A172 (cell line): ENCODE measurements at regions not wholly inside any gene's neighbourhood (a gene's known extent, or its start where the extent isn't known, plus 50 kb on each side); places are given as distances from the start of the nearest gene placed in this dataset.

Experiments used
- DNase-seq: peaks from one replicate; pipeline ENCODE4 v3.0.0-alpha.2; 2015; ENCODE audit warnings: low spot score

DNA sequence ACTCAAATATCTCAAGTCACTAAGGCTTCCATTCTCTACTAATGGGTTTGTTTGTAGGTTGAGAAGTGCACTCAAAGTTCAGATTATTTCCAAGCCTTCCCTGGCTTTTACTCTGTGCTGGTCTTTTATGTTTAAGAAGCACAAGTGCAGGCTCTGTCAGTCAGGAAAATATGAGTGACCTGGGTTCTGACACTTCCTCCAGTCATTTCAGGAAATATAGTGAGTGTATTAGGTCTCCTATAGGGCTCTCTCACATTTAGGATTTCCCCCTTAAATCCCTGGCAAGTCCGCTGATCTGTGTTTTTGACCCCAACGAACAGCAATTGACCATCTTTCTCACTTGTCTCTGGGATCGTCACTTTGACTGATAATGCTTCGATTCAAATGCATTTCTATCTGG, 210.2 kb downstream of the ARPP21 start:
- DNase-seq: no peak

DNA sequence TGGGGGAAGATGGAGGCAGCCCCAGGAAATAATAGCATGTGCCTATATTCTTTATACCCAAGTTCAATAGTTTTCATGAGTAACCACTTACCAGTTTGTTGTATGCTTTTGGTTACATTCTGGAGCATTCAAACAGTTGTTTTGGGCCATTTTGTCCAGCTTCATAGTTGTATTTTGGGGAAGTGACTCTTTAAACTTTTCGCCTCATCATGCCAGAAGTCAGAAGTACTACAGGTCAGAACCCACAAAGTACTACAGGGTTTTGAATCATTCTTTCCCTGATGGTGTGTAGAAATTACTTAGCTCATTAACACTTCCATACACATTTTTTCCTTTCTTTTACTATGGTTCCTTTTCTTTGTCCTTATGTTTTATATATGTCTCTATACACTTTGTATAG, 210.6 kb downstream of the ARPP21 start:
- no peak for DNase-seq

- DNase-seq: no peak
Observed at GRCh38 chr3:35857004-35857403, 217.7 kb downstream of the ARPP21 start.

- DNase-seq: no peak
Observed at GRCh38 chr3:35862057-35862456, 222.7 kb downstream of the ARPP21 start.

DNA sequence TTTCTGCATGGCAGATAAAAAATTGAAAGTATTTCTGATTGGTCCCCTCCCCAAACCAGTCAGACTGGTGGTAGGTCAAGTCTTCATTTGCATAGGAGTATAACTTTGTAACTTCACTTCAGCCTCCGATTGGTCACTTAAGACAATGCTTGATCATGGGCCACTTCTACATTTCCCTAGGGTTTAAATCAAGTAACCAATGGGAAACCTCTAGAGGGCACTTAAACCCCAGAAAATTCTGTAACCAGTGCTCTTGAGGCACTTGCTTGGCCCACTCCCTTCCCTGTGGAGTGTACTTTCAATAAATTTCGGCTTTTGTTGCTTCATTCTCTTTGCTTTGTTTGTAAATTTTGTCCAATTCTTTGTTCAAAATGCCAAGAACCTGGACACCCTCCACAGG, 225.5 kb downstream of the ARPP21 start:
- DNase-seq: no peak

GRCh38 chr3:35867791-35868190, 228.5 kb downstream of the ARPP21 start:
- no peak for DNase-seq

DNA sequence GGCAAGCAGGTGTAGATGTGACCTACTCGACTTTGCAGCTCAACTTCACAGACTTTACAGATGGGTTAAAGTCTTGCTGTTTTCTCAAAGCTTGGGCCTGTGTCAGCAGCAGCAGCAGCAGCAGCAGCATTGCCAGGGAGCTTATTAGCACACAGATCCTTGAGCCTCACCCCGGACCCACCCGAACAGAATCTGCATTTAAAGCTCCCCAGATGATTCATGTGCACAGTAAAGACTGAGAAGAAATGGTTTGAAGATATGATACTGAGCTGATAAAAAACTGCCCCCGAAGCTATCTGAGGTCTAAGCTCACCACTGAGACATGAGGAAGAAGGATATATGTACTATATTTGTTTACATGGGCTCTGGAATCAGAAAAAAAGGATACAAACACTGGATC, 231.7 kb downstream of the ARPP21 start:
- no peak for DNase-seq

- DNase-seq: no peak
Observed at GRCh38 chr3:35883929-35884328, 244.6 kb downstream of the ARPP21 start.

DNA sequence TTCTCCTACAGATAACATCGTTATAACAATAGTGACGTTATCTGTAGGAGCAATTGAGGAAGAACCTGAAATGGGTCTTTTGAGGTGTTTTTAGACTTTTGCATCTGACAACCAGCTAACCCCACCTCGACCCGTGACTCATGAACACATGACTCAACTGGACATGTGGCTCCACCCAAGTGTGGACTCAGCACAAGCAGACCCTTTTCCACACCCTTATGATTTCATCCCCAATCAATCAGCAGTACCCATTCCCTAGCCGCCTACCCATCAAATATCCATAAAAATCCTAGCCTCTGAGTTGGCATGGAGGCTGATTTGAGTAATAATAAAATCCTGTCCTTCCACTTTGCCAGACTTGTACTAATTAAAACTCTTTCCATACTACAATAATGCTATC, 255.4 kb downstream of the ARPP21 start:
- no peak for DNase-seq

GRCh38 chr3:35899245-35899644, 259.9 kb downstream of the ARPP21 start:
- DNase-seq: no peak

DNA sequence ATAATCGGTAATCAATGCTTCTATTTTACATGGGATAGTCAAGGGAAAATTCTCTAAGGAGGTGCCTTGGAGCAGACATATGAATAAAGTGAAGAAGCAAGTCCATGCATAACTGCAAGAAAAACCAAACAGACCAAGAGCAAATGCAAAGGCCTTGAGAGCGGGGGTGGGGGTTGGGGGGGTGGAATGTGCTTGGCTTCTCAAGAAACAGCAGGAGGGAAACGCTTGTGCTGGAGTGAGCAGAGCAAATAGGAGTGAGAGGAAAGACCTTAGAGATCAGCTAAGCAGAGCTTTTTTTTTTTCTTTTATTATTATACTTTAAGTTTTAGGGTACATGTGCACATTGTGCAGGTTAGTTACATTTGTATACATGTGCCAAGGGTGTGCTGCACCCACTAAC, 260.8 kb downstream of the ARPP21 start:
- no peak for DNase-seq

GRCh38 chr3:35908366-35909232, 269.3 kb downstream of the ARPP21 start:
- peak; percentile 73 for DNase-seq

- no peak for DNase-seq
Observed at GRCh38 chr3:35919160-35919559, 279.8 kb downstream of the ARPP21 start.

DNA sequence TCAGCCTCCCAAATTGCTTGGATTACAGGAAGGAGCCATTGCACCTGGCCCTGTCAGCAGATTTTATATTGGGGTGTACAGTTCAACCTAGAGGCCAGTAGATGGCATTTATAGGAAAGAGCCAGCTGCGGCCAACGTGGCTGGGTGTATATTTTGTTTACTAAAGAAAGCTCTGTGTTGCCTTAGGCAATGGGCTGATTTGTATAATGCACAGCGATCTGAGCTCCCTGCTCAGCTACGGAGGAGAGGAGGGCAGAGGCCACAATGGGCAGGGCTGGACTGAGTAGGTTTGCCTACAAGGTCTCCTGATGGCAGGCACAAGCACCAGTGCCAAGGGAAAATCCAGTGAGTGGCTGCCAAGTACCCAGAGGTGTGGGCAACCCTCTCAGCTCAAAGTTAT, 282.4 kb downstream of the ARPP21 start:
- no peak for DNase-seq

GRCh38 chr3:35924070-35924469, 284.7 kb downstream of the ARPP21 start:
- DNase-seq: peak; percentile 67

DNA sequence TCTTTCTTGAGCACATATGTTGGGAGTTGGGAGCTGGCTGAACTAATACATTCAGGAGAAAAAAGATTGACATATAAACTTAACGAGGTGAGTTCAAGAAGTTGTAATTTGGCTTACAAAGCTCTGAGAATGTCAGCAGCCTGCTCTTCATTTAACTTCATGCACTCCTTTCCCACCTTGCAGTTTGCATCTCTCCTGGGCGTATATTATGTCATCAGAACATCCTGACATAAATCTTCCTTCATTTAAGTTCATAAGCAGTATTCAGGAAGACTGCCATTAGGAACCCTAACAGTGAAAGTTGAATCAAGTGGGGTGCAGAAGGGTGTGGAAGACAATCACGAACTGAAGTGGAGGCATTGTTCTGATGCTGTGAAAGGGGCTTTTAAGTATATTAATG, 288.1 kb downstream of the ARPP21 start:
- DNase-seq: no peak

DNA sequence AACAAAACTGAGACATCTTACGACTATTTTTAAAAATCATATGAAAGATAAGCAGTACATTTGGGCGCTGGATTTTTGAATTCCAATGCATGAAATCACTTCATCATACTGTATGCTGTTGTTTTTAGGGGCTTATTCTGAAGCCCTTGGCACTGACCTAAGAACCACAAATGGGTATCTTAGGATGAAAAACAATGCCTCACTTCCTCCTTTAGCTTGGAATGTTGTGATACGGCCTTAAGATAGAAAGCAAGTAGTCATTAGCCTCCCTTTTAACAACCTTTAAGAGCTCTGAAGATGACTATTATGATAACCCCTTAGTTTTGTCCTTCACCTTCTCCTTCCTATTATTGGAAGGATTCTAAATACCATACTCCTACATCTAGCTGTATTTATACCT, 289.8 kb downstream of the ARPP21 start:
- peak; percentile 70 for DNase-seq

DNA sequence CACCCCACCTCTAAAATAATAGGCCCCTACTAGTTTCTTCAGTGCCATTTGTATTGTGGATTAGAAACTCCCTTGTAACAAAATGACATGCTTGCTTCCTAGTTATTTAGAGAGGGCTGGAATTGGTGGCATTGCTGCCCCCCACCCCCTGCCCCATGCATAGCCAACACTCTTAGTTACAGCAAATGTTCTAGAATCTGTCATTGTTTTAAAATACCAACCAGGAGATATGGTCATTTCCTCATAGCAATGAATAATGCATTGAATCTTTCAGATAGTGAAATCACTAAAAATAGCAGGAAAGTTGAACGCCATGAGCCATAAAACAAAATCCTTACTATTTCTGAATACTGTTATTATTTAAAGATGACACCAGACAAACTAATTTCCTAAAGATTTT, 292.5 kb downstream of the ARPP21 start:
- DNase-seq: no peak

- peak; percentile 89 for DNase-seq
Observed at GRCh38 chr3:35932995-35933394, 293.7 kb downstream of the ARPP21 start.

- DNase-seq: peak; percentile 27
Observed at GRCh38 chr3:35936571-35936970, 297.2 kb downstream of the ARPP21 start.

GRCh38 chr3:35944926-35945710, 305.8 kb downstream of the ARPP21 start:
- DNase-seq: peak; percentile 55

GRCh38 chr3:35946121-35946853, 307.0 kb downstream of the ARPP21 start:
- DNase-seq: peak; percentile 38
